ENCODE measurements at regions not wholly inside any gene's neighbourhood (a gene's known extent, or its start where the extent isn't known, plus 50 kb on each side); places are given as distances from the start of the nearest gene placed in this dataset.
"Not testable (repeated sequence)": the region's sequence is repeated elsewhere in the genome, so short reads cannot be mapped to it uniquely, and the experiment has no call there.

DNA sequence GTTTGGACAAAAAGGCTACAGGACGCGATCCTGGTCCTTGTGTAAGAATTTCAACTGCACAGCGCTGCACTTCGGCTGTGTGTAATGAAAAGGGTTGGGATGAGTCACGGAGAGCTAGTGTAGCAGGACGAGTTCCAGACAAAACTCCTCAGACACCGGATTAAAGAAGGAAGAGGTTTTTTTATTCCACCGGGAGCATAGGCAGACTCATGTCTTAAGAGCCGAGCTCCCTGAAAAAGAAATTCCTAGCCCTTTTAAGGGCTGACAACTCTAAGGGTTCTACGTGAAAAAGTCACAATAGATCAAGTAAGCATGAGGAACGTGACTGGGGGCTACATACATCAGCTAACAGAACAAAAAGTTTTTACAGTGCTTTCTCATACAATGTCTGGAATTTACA, 54.8 kb upstream of the FAM90A1 start:
- not testable (repeated sequence) for H3K4me3 ChIP-seq (ENCODE audit: low read length in 3 of 3); H3K9ac ChIP-seq (ENCODE audit: low read depth in 1 of 3, low read length in 3 of 3); H3K36me3 ChIP-seq (ENCODE audit: control insufficient read depth in 3 of 3, insufficient read depth in 3 of 3, low read length in 3 of 3); H3K27ac ChIP-seq (ENCODE audit: low read depth, low read length); H3K9me3 ChIP-seq (ENCODE audit: control insufficient read depth in 3 of 3, low read length in 3 of 3); H3K4me1 ChIP-seq (ENCODE audit: control insufficient read depth in 3 of 3, insufficient read depth in 3 of 3, low read length in 3 of 3); H3K27me3 ChIP-seq (ENCODE audit: control insufficient read depth in 3 of 3, insufficient read depth in 3 of 3, low read length in 3 of 3)

DNA sequence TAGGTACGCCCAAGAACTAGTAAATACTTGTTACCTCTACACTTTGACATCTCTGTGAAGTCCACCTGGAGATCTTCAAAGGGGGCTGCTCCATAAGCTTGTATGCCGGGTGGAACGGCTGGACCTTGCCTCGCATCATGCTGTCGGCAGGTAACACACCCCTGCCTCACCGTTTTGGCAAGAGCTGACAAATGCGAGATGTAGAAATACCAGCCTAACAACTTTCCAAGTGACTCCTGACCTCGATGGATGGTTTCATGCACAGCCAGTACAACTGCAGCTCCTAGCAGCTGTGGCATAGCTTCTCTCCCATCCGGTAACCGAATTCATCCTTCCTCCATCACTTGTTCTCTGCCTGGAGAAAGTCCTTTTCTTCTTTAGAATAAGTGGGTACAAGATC, 58.3 kb upstream of the FAM90A1 start:
- not testable (repeated sequence) for H3K27ac ChIP-seq (ENCODE audit: low read depth, low read length); H3K9ac ChIP-seq (ENCODE audit: low read depth in 1 of 3, low read length in 3 of 3); H3K4me3 ChIP-seq (ENCODE audit: low read length in 3 of 3); H3K9me3 ChIP-seq (ENCODE audit: control insufficient read depth in 3 of 3, low read length in 3 of 3); H3K27me3 ChIP-seq (ENCODE audit: control insufficient read depth in 3 of 3, insufficient read depth in 3 of 3, low read length in 3 of 3); H3K4me1 ChIP-seq (ENCODE audit: control insufficient read depth in 3 of 3, insufficient read depth in 3 of 3, low read length in 3 of 3); H3K36me3 ChIP-seq (ENCODE audit: control insufficient read depth in 3 of 3, insufficient read depth in 3 of 3, low read length in 3 of 3)

DNA sequence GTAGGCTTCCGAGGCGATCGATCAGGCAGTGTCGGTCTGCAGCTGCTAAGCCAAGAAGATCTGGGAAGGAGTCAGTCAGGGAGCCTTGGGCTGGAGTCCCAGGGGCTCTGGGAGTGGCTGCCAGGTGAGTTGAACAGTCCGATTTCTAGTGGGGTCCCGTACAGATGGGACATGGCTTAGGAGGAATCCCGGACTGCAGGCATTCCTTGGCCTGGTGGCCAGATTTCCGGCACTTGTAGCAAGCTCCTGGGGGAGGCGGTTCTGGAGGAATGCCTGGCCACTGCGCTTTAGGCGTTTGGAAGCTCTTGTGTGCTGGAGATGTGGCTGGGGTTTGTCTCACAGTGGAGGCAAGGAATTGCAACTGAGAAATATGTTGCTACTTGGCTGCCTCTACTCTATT, 64.3 kb upstream of the FAM90A1 start:
- not testable (repeated sequence) for H3K4me1 ChIP-seq (ENCODE audit: control insufficient read depth in 3 of 3, insufficient read depth in 3 of 3, low read length in 3 of 3); H3K9ac ChIP-seq (ENCODE audit: low read depth in 1 of 3, low read length in 3 of 3); H3K27me3 ChIP-seq (ENCODE audit: control insufficient read depth in 3 of 3, insufficient read depth in 3 of 3, low read length in 3 of 3); H3K4me3 ChIP-seq (ENCODE audit: low read length in 3 of 3); H3K36me3 ChIP-seq (ENCODE audit: control insufficient read depth in 3 of 3, insufficient read depth in 3 of 3, low read length in 3 of 3); H3K27ac ChIP-seq (ENCODE audit: low read depth, low read length); H3K9me3 ChIP-seq (ENCODE audit: control insufficient read depth in 3 of 3, low read length in 3 of 3)

DNA sequence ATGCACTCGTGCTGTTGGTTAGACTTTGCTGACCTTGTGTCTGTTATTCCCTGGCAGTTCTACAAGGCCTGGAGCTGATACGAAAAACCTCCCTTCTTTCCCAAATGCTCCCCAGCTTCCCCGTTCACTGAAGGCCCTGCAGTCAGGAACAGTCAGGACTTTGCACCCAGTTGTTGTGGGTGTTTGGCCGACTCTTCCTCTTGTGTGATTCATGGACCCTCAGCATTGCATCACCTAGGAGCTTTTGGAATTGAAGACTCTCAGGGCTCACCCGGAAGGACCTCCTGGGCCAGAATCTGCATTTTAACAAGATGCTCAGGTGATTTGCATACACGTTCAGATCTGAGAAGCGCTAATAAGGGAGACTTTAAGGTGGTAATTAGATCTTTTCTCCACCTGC, 67.2 kb upstream of the FAM90A1 start:
- not testable (repeated sequence) for H3K36me3 ChIP-seq (ENCODE audit: control insufficient read depth in 3 of 3, insufficient read depth in 3 of 3, low read length in 3 of 3); H3K9me3 ChIP-seq (ENCODE audit: control insufficient read depth in 3 of 3, low read length in 3 of 3); H3K9ac ChIP-seq (ENCODE audit: low read depth in 1 of 3, low read length in 3 of 3); H3K4me3 ChIP-seq (ENCODE audit: low read length in 3 of 3); H3K4me1 ChIP-seq (ENCODE audit: control insufficient read depth in 3 of 3, insufficient read depth in 3 of 3, low read length in 3 of 3); H3K27ac ChIP-seq (ENCODE audit: low read depth, low read length); H3K27me3 ChIP-seq (ENCODE audit: control insufficient read depth in 3 of 3, insufficient read depth in 3 of 3, low read length in 3 of 3)

DNA sequence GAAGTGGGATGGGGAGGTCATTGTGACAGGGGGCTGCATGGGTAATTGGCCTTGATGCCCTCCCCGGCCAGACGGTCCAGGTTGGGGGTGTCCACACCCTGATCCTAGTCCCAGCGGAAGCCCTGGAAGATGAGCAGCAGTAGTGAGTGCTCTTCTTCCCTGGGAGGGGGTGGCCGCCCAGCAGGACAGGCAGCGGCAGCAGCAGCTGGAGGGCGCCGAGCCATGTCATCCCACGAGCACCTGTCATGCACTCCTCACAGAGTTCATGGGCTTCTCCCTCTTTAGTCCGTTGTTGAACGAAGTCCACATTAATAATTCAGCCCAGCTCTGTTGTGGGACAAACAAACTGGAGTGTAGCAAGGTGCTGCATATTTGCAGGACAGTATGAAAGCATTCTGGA, 81.2 kb upstream of the FAM90A1 start:
- not testable (repeated sequence) for H3K9ac ChIP-seq (ENCODE audit: low read depth in 1 of 3, low read length in 3 of 3); H3K27me3 ChIP-seq (ENCODE audit: control insufficient read depth in 3 of 3, insufficient read depth in 3 of 3, low read length in 3 of 3); H3K4me3 ChIP-seq (ENCODE audit: low read length in 3 of 3); H3K9me3 ChIP-seq (ENCODE audit: control insufficient read depth in 3 of 3, low read length in 3 of 3); H3K27ac ChIP-seq (ENCODE audit: low read depth, low read length); H3K36me3 ChIP-seq (ENCODE audit: control insufficient read depth in 3 of 3, insufficient read depth in 3 of 3, low read length in 3 of 3); H3K4me1 ChIP-seq (ENCODE audit: control insufficient read depth in 3 of 3, insufficient read depth in 3 of 3, low read length in 3 of 3)

DNA sequence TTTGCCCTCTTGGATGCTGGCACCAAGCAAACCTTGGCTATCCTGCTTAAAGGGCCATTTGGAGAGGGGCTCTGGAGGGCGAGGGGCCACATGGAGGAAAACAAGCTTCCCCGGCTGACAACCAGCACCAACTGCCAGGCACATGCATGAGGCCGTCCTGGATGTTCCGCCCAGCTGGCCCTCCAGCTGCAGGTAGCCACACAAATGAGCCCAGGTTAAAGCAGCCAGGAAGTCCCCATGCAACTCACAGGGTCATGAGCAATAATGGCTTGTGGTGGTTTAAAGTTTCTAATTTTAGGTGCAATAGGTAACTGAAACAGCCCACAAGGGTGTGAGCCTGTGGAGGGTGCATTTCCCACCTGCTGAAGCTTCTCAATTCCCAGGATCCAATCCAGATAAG, 88.6 kb upstream of the FAM90A1 start:
- H3K4me3 ChIP-seq (ENCODE audit: low read length in 3 of 3); H3K27ac ChIP-seq (ENCODE audit: low read depth, low read length); H3K36me3 ChIP-seq (ENCODE audit: control insufficient read depth in 3 of 3, insufficient read depth in 3 of 3, low read length in 3 of 3); H3K4me1 ChIP-seq (ENCODE audit: control insufficient read depth in 3 of 3, insufficient read depth in 3 of 3, low read length in 3 of 3); H3K27me3 ChIP-seq (ENCODE audit: control insufficient read depth in 3 of 3, insufficient read depth in 3 of 3, low read length in 3 of 3); H3K9ac ChIP-seq (ENCODE audit: low read depth in 1 of 3, low read length in 3 of 3); H3K9me3 ChIP-seq (ENCODE audit: control insufficient read depth in 3 of 3, low read length in 3 of 3): not testable (repeated sequence)

DNA sequence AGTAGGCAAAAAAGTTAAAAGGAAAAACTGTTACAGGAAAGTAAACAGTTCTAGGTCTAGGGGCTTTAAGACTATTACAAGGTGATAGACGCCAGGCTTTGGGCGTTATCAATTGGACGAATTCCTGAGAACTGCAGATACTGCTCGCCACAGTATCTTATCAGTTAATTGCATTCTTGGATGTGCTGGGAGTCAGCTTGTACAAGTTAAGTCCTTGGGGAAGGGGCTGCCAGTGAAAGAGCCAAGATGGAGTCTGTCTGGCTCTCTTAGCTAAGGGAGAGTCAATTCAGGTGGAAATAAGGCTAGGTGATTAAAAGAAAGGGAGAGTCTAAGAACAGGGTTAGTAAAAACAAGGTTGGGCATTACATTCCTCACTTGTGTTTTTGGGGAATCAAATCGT, 90.3 kb upstream of the FAM90A1 start:
- not testable (repeated sequence) for H3K27me3 ChIP-seq (ENCODE audit: control insufficient read depth in 3 of 3, insufficient read depth in 3 of 3, low read length in 3 of 3); H3K9ac ChIP-seq (ENCODE audit: low read depth in 1 of 3, low read length in 3 of 3); H3K9me3 ChIP-seq (ENCODE audit: control insufficient read depth in 3 of 3, low read length in 3 of 3); H3K36me3 ChIP-seq (ENCODE audit: control insufficient read depth in 3 of 3, insufficient read depth in 3 of 3, low read length in 3 of 3); H3K27ac ChIP-seq (ENCODE audit: low read depth, low read length); H3K4me1 ChIP-seq (ENCODE audit: control insufficient read depth in 3 of 3, insufficient read depth in 3 of 3, low read length in 3 of 3); H3K4me3 ChIP-seq (ENCODE audit: low read length in 3 of 3)

DNA sequence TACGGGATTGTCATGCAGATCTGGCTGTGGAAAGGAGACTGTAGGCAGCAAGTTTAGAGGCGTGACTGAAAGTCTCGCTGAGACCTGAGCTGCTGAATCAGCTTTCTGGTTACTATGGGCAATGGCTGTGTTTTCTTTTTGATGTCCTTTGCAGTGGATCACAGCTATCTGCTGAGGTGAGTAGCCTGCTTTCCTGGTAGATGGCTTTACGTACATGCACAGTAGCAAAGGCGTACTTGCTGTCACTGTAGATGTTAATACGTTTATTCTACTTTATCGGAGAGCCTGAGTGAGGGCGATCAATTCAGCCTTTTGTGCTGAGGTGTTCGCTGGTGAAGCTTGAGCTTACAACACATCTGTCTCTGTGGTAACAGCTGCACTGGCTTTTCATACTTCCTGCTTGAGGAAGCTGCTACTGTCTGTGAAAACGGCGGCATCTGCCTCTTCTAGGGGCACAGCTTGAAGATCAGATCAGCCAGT, 92.9 kb upstream of the FAM90A1 start:
- H3K9me3 ChIP-seq (ENCODE audit: control insufficient read depth in 3 of 3, low read length in 3 of 3); H3K4me1 ChIP-seq (ENCODE audit: control insufficient read depth in 3 of 3, insufficient read depth in 3 of 3, low read length in 3 of 3); H3K9ac ChIP-seq (ENCODE audit: low read depth in 1 of 3, low read length in 3 of 3); H3K4me3 ChIP-seq (ENCODE audit: low read length in 3 of 3); H3K27me3 ChIP-seq (ENCODE audit: control insufficient read depth in 3 of 3, insufficient read depth in 3 of 3, low read length in 3 of 3); H3K27ac ChIP-seq (ENCODE audit: low read depth, low read length); H3K36me3 ChIP-seq (ENCODE audit: control insufficient read depth in 3 of 3, insufficient read depth in 3 of 3, low read length in 3 of 3): not testable (repeated sequence)

DNA sequence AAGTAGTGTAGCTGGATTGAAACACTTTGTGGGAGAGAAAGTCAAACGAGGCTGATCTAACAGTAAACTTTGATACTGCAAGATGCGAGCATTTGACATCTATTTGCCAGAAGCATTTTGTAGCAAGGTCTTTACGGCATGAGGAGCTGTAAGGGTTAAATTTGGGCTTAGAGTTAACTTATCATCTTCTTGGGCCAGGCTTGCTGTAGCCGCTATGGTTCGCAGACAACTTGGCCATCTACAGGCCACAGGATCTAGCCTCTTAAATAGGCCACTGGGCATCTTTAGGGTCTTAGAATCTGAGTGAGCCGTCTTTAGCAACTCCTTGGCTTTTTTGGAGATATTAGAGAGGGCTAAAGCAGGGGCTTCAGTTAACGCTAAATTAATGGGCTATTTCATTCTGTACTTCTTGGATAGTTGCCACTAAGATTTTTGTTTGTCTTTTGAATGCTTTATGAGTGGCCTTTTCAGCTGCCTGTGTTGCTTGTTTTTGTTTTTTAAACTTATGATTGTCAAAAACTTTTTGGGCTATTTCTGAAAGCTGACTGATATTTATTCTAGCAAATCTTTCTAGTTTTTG, 93.5 kb upstream of the FAM90A1 start:
- H3K4me1 ChIP-seq (ENCODE audit: control insufficient read depth in 3 of 3, insufficient read depth in 3 of 3, low read length in 3 of 3); H3K4me3 ChIP-seq (ENCODE audit: low read length in 3 of 3); H3K27me3 ChIP-seq (ENCODE audit: control insufficient read depth in 3 of 3, insufficient read depth in 3 of 3, low read length in 3 of 3); H3K9ac ChIP-seq (ENCODE audit: low read depth in 1 of 3, low read length in 3 of 3); H3K27ac ChIP-seq (ENCODE audit: low read depth, low read length); H3K9me3 ChIP-seq (ENCODE audit: control insufficient read depth in 3 of 3, low read length in 3 of 3); H3K36me3 ChIP-seq (ENCODE audit: control insufficient read depth in 3 of 3, insufficient read depth in 3 of 3, low read length in 3 of 3): not testable (repeated sequence)

DNA sequence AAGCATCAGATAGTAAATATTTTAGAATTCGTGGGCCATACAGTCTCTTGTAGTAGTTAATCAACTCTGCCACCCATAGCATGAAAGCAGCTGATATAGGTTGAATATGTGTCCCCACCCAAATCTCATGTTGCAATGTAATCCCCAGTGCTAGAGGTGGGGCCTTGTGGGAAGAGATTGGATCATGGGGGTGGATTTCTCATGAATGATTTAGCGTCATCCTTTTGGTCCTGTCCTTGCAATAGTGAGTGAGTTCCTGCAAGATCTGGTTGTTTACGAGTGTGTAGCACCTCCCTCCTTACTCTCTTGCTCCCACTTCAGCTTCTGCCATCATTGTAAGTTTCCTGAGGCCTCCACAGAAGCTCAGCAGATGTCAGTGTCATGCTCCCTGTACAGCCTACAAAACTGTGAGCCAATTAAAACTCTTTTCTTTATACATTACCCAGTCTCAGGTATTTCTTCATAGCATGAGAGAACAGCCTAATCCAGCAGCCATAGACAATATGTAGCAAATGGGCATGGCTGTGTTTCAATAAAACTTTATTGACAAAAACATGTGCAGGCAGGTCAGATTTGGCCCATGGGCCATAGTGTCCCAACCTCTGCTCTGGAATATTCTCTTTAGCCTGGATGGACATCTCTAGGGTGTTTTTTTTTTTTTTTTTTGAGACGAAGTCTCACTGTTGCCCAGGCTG, 97.9 kb upstream of the FAM90A1 start:
- H3K36me3 ChIP-seq (ENCODE audit: control insufficient read depth in 3 of 3, insufficient read depth in 3 of 3, low read length in 3 of 3); H3K9ac ChIP-seq (ENCODE audit: low read depth in 1 of 3, low read length in 3 of 3); H3K4me1 ChIP-seq (ENCODE audit: control insufficient read depth in 3 of 3, insufficient read depth in 3 of 3, low read length in 3 of 3); H3K9me3 ChIP-seq (ENCODE audit: control insufficient read depth in 3 of 3, low read length in 3 of 3); H3K27me3 ChIP-seq (ENCODE audit: control insufficient read depth in 3 of 3, insufficient read depth in 3 of 3, low read length in 3 of 3); H3K4me3 ChIP-seq (ENCODE audit: low read length in 3 of 3); H3K27ac ChIP-seq (ENCODE audit: low read depth, low read length): not testable (repeated sequence)

DNA sequence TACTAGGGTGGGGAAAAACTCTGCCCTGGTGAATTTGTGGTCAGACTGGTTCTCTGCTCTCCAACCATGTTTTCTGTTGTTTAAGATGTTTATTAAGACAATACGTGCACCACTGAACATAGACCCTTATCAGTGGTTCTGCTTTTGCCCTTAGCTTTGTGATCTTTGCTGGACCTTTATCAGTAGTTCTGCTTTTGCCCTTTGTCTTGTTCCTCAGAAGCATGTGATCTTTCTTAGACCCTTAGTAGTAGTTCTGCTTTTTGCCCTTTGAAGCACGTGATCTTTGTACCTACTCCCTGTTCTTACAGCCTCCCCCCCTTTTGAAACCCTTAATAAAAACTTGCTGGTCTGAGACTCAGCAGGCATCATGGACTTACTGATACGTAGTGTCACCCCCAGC, 101.4 kb upstream of the FAM90A1 start:
- H3K27me3 ChIP-seq (ENCODE audit: control insufficient read depth in 3 of 3, insufficient read depth in 3 of 3, low read length in 3 of 3); H3K4me1 ChIP-seq (ENCODE audit: control insufficient read depth in 3 of 3, insufficient read depth in 3 of 3, low read length in 3 of 3): not testable (repeated sequence)

More for the DNA sequence above, 101.4 kb upstream of the FAM90A1 start:
- H3K36me3 ChIP-seq (ENCODE audit: control insufficient read depth in 3 of 3, insufficient read depth in 3 of 3, low read length in 3 of 3); H3K9me3 ChIP-seq (ENCODE audit: control insufficient read depth in 3 of 3, low read length in 3 of 3); H3K27ac ChIP-seq (ENCODE audit: low read depth, low read length); H3K9ac ChIP-seq (ENCODE audit: low read depth in 1 of 3, low read length in 3 of 3); H3K4me3 ChIP-seq (ENCODE audit: low read length in 3 of 3): not testable (repeated sequence)

Data from skeletal muscle tissue (tissue), 3 donors.